Mucosa of rectum (tissue), 2 donors: ENCODE measurements at regions not wholly inside any gene's neighbourhood (a gene's known extent, or its start where the extent isn't known, plus 50 kb on each side); places are given as distances from the start of the nearest gene placed in this dataset.

ENCODE experiments used
- H3K27ac ChIP-seq, 2 donors: one replicate each; pipeline ENCODE4 v1.7.0; 2013; ENCODE audit warnings: inconsistent platforms in 2 of 2, low read depth in 2 of 2, low read length in 2 of 2
- H3K27me3 ChIP-seq, 2 donors: one replicate each; pipeline ENCODE4 v1.7.0; 2013; ENCODE audit warnings: low read length in 2 of 2; ENCODE audit not compliant: control insufficient read depth in 2 of 2, insufficient read depth in 2 of 2
- H3K36me3 ChIP-seq, 2 donors: one replicate each; pipeline ENCODE4 v1.7.0; 2013; ENCODE audit warnings: low read length in 2 of 2; ENCODE audit not compliant: control insufficient read depth in 2 of 2, insufficient read depth in 2 of 2
- H3K4me1 ChIP-seq, 2 donors: one replicate each; pipeline ENCODE4 v1.7.0; 2013; ENCODE audit warnings: low read length in 2 of 2, mild to moderate bottlenecking in 1 of 2; ENCODE audit not compliant: control insufficient read depth in 2 of 2, insufficient read depth in 2 of 2
- H3K4me3 ChIP-seq, 2 donors: one replicate each; pipeline ENCODE4 v1.7.0; 2013; ENCODE audit warnings: low read length in 2 of 2
- H3K9ac ChIP-seq, 2 donors: one replicate each; pipeline ENCODE4 v1.7.0; 2013; ENCODE audit warnings: low read length in 2 of 2, low read depth in 1 of 2, mild to moderate bottlenecking in 1 of 2
- H3K9me3 ChIP-seq, 2 donors: one replicate each; pipeline ENCODE4 v1.7.0; 2013; ENCODE audit warnings: low read length in 2 of 2; ENCODE audit not compliant: control insufficient read depth in 2 of 2
- donor health status: healthy.
- donor health status: Normal muscosa, but diverticular disease.

DNA sequence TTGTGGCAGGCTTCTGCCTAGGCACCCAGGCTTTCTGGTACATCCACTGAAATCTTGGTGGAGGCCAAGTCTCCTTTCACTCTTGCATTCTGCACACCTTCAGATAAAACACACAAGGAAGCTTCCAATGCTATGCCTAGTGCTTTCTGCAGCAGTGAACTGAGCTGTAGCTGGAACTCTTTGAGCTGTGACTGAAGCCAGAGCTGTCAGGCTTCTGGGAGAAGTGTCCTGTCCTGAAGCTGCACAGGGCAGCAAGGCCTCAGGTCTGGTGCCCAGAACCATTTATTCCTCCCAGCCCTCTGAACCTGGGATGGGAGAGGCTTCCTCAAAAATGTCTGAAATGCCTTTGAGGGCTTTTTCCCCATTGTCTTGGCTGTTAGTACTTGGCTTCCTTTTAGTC, 941.7 kb downstream of the LRFN5 start:
- no peak overlapping the region for H3K9ac ChIP-seq
- no peaks in the 10 kb centered on the region for H3K9me3 ChIP-seq
- no peak overlapping the region for H3K4me3 ChIP-seq
- no peak overlapping the region for H3K27ac ChIP-seq
- H3K27me3 ChIP-seq, result no peaks in the 10 kb centered on the region
- H3K36me3 ChIP-seq, result no peaks in the 10 kb centered on the region
- H3K4me1 ChIP-seq, result no peaks in the 10 kb centered on the region

GRCh38 chr14:42545636-42546035, 939.0 kb downstream of the LRFN5 start:
- Histone ChIP-seq H3K9me3 (no peaks in the 10 kb centered on the region), H3K27ac (no peak overlapping the region), H3K9ac (no peak overlapping the region), H3K4me3 (no peak overlapping the region), H3K36me3 (no peaks in the 10 kb centered on the region), H3K4me1 (no peaks in the 10 kb centered on the region), H3K27me3 (no peaks in the 10 kb centered on the region)

- Histone ChIP-seq H3K27ac (no peak overlapping the region), H3K9me3 (no peaks in the 10 kb centered on the region), H3K27me3 (no peaks in the 10 kb centered on the region), H3K4me1 (no peaks in the 10 kb centered on the region), H3K36me3 (no peaks in the 10 kb centered on the region), H3K4me3 (no peak overlapping the region), H3K9ac (no peak overlapping the region)
Observed at GRCh38 chr14:42541535-42542001, 934.9 kb downstream of the LRFN5 start.

DNA sequence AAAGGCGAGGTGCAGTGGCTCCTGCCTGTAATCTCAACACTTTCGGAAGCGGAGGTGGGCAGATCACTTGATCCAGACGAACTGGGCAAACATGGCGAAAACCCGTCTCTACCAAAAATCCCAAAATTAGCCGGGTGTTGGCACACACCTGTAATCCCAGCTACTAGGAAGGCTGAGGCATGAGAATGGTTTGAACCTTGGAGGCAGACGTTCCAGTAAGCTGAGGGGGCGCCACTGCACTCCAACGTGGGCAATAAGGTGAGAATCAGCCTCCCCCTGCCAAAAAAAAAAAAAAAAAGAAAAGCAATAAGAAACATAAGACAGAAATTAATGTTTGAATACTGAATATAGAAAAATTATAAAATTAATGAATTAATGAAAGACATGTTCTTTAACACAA, 928.7 kb downstream of the LRFN5 start:
- H3K27ac ChIP-seq, result no peak overlapping the region
- no peaks in the 10 kb centered on the region for H3K4me1 ChIP-seq

GRCh38 chr14:42533476-42533875, 926.8 kb downstream of the LRFN5 start:
- no peaks in the 10 kb centered on the region for H3K27me3 ChIP-seq
- H3K27ac ChIP-seq, result no peak overlapping the region
- H3K9me3 ChIP-seq, result no peaks in the 10 kb centered on the region
- no peaks in the 10 kb centered on the region for H3K4me1 ChIP-seq
- H3K36me3 ChIP-seq, result no peaks in the 10 kb centered on the region
- H3K4me3 ChIP-seq, result no peak overlapping the region
- H3K9ac ChIP-seq, result no peak overlapping the region

More for the DNA sequence above, 928.7 kb downstream of the LRFN5 start:
- Histone ChIP-seq H3K27me3 (no peaks in the 10 kb centered on the region), H3K9ac (no peak overlapping the region), H3K9me3 (no peaks in the 10 kb centered on the region), H3K36me3 (no peaks in the 10 kb centered on the region), H3K4me3 (no peak overlapping the region)

GRCh38 chr14:42532194-42532593, 925.5 kb downstream of the LRFN5 start:
- H3K9me3 ChIP-seq, result no peaks in the 10 kb centered on the region
- H3K27me3 ChIP-seq, result no peaks in the 10 kb centered on the region
- H3K4me3 ChIP-seq, result no peak overlapping the region
- H3K27ac ChIP-seq, result no peak overlapping the region
- H3K9ac ChIP-seq, result no peak overlapping the region
- no peaks in the 10 kb centered on the region for H3K4me1 ChIP-seq
- no peaks in the 10 kb centered on the region for H3K36me3 ChIP-seq

GRCh38 chr14:42527141-42527540, 920.5 kb downstream of the LRFN5 start:
- Histone ChIP-seq H3K27ac (no peak overlapping the region), H3K4me3 (no peak overlapping the region), H3K36me3 (no peaks in the 10 kb centered on the region), H3K9me3 (no peaks in the 10 kb centered on the region), H3K9ac (no peak overlapping the region), H3K4me1 (no peaks in the 10 kb centered on the region), H3K27me3 (no peaks in the 10 kb centered on the region)

DNA sequence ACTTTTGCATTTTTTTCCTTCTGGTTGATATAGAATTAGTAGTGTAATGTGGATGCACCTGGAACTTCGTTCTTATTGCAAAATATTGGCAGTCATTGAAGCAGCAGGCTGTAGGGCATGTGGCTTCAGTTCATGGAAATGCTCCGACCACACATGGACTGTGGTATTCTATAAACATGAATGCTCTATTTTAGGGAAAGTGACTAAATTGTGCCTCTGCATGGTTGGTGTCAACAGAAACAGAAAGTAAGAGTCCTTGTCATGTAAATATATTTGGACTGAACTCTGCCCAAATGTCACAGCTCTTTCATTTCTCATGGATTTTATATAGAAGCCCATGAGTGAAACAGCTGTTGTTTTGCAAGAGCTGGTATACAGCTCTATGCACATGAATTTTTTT, 917.0 kb downstream of the LRFN5 start:
- no peak overlapping the region for H3K9ac ChIP-seq
- H3K9me3 ChIP-seq, result no peaks in the 10 kb centered on the region
- no peaks in the 10 kb centered on the region for H3K27me3 ChIP-seq
- no peaks in the 10 kb centered on the region for H3K4me1 ChIP-seq
- H3K36me3 ChIP-seq, result no peaks in the 10 kb centered on the region
- H3K27ac ChIP-seq, result no peak overlapping the region
- no peak overlapping the region for H3K4me3 ChIP-seq

DNA sequence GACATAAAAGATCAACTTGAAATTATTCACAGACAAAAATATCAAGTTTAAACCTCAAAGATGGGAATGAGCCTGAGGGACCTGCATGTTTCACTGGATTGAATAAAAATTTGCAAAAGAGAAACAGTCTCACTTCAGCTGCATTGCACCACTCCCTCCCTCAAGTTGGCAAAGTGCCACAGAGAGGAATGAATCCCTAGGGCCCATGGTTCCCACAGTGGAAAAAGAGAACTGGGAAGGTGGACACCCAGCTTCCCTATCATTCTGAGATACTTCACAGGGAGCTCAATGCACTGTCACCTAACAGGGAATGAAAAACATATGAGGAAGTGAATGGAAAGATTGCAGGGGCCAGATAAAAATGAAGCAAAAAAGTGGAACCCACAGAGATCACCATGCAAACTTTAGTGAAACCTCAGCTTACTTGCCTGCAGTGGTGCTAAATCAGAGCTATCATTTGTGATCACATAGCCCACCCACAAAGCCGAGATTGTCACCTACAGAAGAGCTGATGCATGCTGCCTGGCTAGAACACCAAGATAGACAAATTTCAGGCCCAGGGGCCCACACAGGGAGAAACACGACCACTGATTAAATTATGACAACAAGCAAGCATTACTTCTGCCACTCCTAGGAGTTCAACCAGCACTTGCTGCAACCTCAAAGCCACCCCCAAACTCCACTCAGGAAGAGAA, 911.3 kb downstream of the LRFN5 start:
- Histone ChIP-seq H3K36me3 (no peaks in the 10 kb centered on the region), H3K9ac (no peak overlapping the region), H3K4me1 (no peaks in the 10 kb centered on the region), H3K4me3 (no peak overlapping the region), H3K27me3 (no peaks in the 10 kb centered on the region), H3K27ac (no peak overlapping the region), H3K9me3 (no peaks in the 10 kb centered on the region)

GRCh38 chr14:42513837-42514236, 907.2 kb downstream of the LRFN5 start:
- peaks cover 0 to 4% of the 10 kb centered on the region in 2 donors for H3K9me3 ChIP-seq
- no peak overlapping the region for H3K27ac ChIP-seq
- no peaks in the 10 kb centered on the region for H3K4me1 ChIP-seq
- H3K27me3 ChIP-seq, result no peaks in the 10 kb centered on the region
- no peak overlapping the region for H3K4me3 ChIP-seq
- no peaks in the 10 kb centered on the region for H3K36me3 ChIP-seq
- H3K9ac ChIP-seq, result no peak overlapping the region
